NCI-H345 treated with DMSO at 0.1 percent for 48 hours (cell line): ENCODE measurements at regions not wholly inside any gene's neighbourhood (a gene's known extent, or its start where the extent isn't known, plus 50 kb on each side); places are given as distances from the start of the nearest gene placed in this dataset.

Experiments
- DNase-seq: peaks from one replicate; lab custom pipeline; 2025; ENCODE audit not compliant: unreplicated experiment; lab: John Stamatoyannopoulos, UW

DNA sequence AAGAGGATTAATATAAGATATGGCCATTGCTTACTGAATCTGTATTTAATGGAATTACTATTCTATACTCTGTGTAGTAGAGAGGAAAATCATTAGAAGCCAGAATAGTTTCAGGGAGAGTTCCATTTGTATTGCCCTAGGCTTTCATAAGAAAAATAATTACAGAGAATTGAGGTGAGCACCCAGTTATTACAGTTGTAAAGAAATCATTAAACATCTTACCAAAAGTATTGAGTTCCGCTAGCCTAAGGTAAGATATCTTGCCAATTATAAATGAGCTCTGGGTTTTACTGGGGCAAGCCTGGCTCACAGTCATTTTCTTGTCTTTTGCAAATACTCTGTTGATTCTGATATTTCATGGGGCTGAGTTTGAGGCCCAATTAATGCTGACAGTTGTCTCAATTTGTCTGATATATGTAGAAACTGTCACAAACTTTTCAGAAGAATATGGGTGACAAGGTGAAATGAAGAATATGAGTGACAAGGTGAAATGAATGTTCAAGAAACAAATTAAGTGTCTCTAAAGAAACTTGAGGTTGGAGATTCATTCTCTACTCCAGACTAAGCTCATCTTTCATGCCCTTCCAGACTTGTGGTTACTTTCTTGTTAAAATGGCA is 127.8 kb downstream of the PTGER3 start:
- no peak for DNase-seq
